Effector memory CD8-positive, alpha-beta T cell (primary cell): ENCODE measurements at regions not wholly inside any gene's neighbourhood (a gene's known extent, or its start where the extent isn't known, plus 50 kb on each side); places are given as distances from the start of the nearest gene placed in this dataset.

ENCODE experiments used
- ATAC-seq: fragments of 150-1000 bp; cut with Tn5 transposase; replicated peaks from 2 replicates; pipeline ENCODE4 v1.10.0; 2021; ENCODE audit warnings: mild to moderate bottlenecking, moderate library complexity
- DNase-seq, 3 experiments: peaks; one replicate each; pipeline ENCODE4 v3.0.0; 2021
- H3K27ac Mint-ChIP-seq, 2 donors: one replicate each; pipeline ENCODE4 v1.8.0; 2022; ENCODE audit warnings: mild to moderate bottlenecking in 2 of 2, mixed read lengths in 2 of 2, moderate library complexity in 2 of 2
- H3K27me3 Mint-ChIP-seq, 2 donors: one replicate each; pipeline ENCODE4 v1.8.0; 2022; ENCODE audit warnings: mixed read lengths in 2 of 2
- H3K36me3 Mint-ChIP-seq: one replicate; pipeline ENCODE4 v1.8.0; 2022; ENCODE audit warnings: mild to moderate bottlenecking, moderate library complexity, mixed read lengths; ENCODE audit not compliant: insufficient read depth
- H3K4me1 Mint-ChIP-seq, 2 donors: one replicate each; pipeline ENCODE4 v1.8.0; 2022; ENCODE audit warnings: low read depth in 2 of 2, mixed read lengths in 2 of 2
- H3K4me3 Mint-ChIP-seq, 2 donors: one replicate each; pipeline ENCODE4 v1.8.0; 2022; ENCODE audit warnings: mild to moderate bottlenecking in 2 of 2, mixed read lengths in 2 of 2, moderate library complexity in 2 of 2
- H3K9me3 Mint-ChIP-seq, 2 donors: one replicate each; pipeline ENCODE4 v1.8.0; 2022; ENCODE audit warnings: mixed read lengths in 2 of 2

GRCh38 chr5:26660116-26660515 is 378.3 kb downstream of the CDH9 start:
- DNase-seq (no peak), ATAC-seq (no peak)
- no peak overlapping the region for H3K4me3 Mint-ChIP-seq
- no peaks in the 10 kb centered on the region for H3K27me3 Mint-ChIP-seq
- no peaks in the 10 kb centered on the region for H3K36me3 Mint-ChIP-seq
- no peaks in the 10 kb centered on the region for H3K4me1 Mint-ChIP-seq
- peaks cover 12 to 20% of the 10 kb centered on the region in 2 donors for H3K9me3 Mint-ChIP-seq
- H3K27ac Mint-ChIP-seq = no peak overlapping the region

DNA sequence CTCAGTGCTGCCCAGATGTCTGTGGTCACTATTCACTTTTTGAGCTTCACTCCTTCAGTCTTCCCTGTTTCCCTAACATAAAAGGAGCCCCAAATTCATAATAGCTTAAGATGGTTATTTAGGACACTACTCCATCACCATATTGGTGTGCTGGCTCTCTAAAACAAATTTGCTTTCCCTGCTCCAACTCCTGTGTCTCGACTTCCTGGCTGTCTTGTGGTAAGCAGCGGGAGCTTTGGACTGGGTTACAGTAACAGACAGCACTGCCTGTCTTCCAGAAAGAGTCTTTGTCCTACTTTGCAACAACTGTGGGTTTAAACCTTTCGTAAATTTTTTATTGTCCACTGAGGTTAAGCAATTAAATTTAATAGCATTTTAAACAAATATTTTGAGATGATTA is 389.4 kb downstream of the CDH9 start:
- Mint-ChIP-seq H3K4me3 (no peak overlapping the region), H3K9me3 (peaks cover 8 to 9% of the 10 kb centered on the region in 2 donors), H3K27ac (no peak overlapping the region), H3K4me1 (no peaks in the 10 kb centered on the region), H3K36me3 (no peaks in the 10 kb centered on the region), H3K27me3 (no peaks in the 10 kb centered on the region)
- DNase-seq = no peak
- ATAC-seq = no peak

- Mint-ChIP-seq H3K4me1 (no peaks in the 10 kb centered on the region), H3K36me3 (no peaks in the 10 kb centered on the region), H3K27ac (no peak overlapping the region), H3K4me3 (no peak overlapping the region), H3K9me3 (peaks cover 8 to 13% of the 10 kb centered on the region in 2 donors), H3K27me3 (no peaks in the 10 kb centered on the region)
- no peak for DNase-seq
- ATAC-seq = no peak
These were observed 390.6 kb downstream of the CDH9 start for GRCh38 chr5:26647781-26648180.

DNA sequence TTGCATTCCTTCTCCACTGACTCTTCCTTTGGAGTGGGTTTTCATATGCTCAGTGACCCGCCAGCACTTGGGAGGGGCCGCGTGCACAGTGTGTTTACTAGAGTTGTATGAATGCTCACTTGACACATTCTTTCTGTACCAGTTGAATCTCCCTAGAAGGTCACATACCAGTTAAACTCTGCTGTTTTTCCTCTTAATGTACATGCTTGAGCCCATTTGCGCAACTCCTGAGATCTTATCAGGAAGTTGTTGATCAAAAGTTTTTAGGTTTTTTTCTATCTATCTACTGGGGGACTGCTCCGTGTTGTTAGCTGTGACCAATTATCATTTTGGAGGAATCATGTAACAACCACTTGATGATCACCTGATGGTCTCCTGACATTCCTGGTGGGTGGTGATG is 392.7 kb downstream of the CDH9 start:
- H3K27ac Mint-ChIP-seq = no peak overlapping the region

DNA sequence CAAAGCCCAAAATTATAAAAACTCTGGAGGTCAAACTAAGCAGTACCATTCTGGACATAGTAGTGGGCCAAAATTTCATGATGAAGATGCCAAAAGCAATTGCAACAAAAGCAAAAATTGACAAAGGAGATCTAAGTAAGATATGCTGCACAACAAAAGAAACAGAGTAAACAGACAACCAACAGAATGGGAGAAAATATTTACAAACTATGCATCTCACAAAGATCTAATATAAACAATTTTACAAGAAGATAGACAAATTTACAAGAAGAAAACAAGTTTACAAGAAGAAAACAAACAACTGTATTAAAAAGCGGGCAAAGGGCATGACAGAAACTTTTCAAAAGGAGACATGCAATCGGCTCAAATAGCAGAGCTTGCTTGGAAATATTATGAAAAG is 396.9 kb downstream of the CDH9 start:
- H3K4me3 Mint-ChIP-seq = no peak overlapping the region
- H3K27me3 Mint-ChIP-seq = no peaks in the 10 kb centered on the region
- peaks cover 8 to 36% of the 10 kb centered on the region in 2 donors for H3K9me3 Mint-ChIP-seq
- H3K4me1 Mint-ChIP-seq = no peaks in the 10 kb centered on the region
- H3K27ac Mint-ChIP-seq = no peak overlapping the region
- ATAC-seq (no peak), DNase-seq (no peak)
- H3K36me3 Mint-ChIP-seq = no peaks in the 10 kb centered on the region

More for the DNA sequence above, 392.7 kb downstream of the CDH9 start:
- ATAC-seq = no peak
- Mint-ChIP-seq H3K27me3 (no peaks in the 10 kb centered on the region), H3K36me3 (no peaks in the 10 kb centered on the region), H3K4me1 (no peaks in the 10 kb centered on the region), H3K4me3 (no peak overlapping the region), H3K9me3 (peaks cover 13 to 24% of the 10 kb centered on the region in 2 donors)
- no peak for DNase-seq

GRCh38 chr5:26625099-26625498 is 413.3 kb downstream of the CDH9 start:
- no peaks in the 10 kb centered on the region for H3K36me3 Mint-ChIP-seq
- H3K27me3 Mint-ChIP-seq = no peaks in the 10 kb centered on the region
- ATAC-seq = no peak
- no peak overlapping the region for H3K27ac Mint-ChIP-seq
- no peaks in the 10 kb centered on the region for H3K9me3 Mint-ChIP-seq
- no peaks in the 10 kb centered on the region for H3K4me1 Mint-ChIP-seq
- DNase-seq = no peak
- H3K4me3 Mint-ChIP-seq = no peak overlapping the region

DNA sequence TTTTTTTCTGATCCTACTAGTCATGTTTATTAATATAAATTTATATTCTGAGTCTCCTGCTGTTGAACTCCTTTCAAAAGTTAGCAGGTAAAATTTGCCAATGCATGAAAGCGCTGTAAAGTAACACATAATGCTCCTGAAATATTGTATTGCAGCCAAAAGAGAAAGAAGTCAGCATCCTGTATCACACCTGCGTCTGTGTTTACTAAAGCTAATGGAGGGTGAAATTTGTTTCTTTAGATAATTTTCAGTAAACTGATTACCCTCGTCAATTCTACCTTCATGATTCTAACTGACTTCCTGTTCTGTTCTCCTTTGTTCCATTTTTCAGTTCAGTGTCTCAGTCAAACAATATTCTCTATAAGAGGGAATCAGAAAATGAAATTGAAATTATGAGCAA is 415.4 kb downstream of the CDH9 start:
- DNase-seq (no peak), ATAC-seq (no peak)
- Mint-ChIP-seq H3K36me3 (no peaks in the 10 kb centered on the region), H3K4me1 (no peaks in the 10 kb centered on the region), H3K27me3 (no peaks in the 10 kb centered on the region), H3K9me3 (no peaks in the 10 kb centered on the region), H3K4me3 (no peak overlapping the region), H3K27ac (no peak overlapping the region)

GRCh38 chr5:26610577-26610976 is 427.8 kb downstream of the CDH9 start:
- ATAC-seq (no peak), DNase-seq (no peak)
- Mint-ChIP-seq H3K36me3 (no peaks in the 10 kb centered on the region), H3K27me3 (no peaks in the 10 kb centered on the region), H3K4me1 (no peaks in the 10 kb centered on the region), H3K27ac (no peak overlapping the region), H3K9me3 (peaks cover 7 to 20% of the 10 kb centered on the region in 2 donors), H3K4me3 (no peak overlapping the region)

GRCh38 chr5:26601563-26601962 is 436.8 kb downstream of the CDH9 start:
- Mint-ChIP-seq H3K4me3 (no peak overlapping the region), H3K4me1 (no peaks in the 10 kb centered on the region), H3K27me3 (no peaks in the 10 kb centered on the region), H3K36me3 (no peaks in the 10 kb centered on the region), H3K9me3 (peaks cover 6 to 7% of the 10 kb centered on the region in 2 donors), H3K27ac (no peak overlapping the region)
- no peak for ATAC-seq
- no peak for DNase-seq

GRCh38 chr5:26582350-26583045 is 455.9 kb downstream of the CDH9 start:
- Mint-ChIP-seq H3K27ac (no peak overlapping the region), H3K36me3 (no peaks in the 10 kb centered on the region), H3K9me3 (peaks cover 0 to 14% of the 10 kb centered on the region in 2 donors), H3K4me1 (no peaks in the 10 kb centered on the region), H3K4me3 (no peak overlapping the region), H3K27me3 (no peaks in the 10 kb centered on the region)
- ATAC-seq (no peak), DNase-seq (no peak)

DNA sequence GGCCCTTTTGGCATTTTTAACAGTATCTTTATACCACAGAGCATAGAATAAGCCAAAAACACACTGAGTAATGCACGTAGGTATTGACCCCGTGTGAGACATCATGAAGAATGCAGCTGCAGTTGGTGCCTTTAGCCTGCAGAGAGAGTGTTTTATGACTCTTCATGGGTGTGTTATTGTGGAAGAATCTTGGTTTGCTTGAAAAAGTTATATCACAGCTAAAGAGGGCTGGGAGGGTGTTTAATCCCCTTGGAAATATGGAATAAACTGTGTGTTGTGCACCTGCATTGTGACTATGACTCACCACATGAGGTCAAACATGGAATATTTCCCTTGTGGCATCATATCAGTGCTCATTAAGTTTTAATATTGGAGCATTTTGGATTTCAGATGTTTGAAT is 458.7 kb downstream of the CDH9 start:
- DNase-seq = no peak

GRCh38 chr5:26578002-26578401 is 460.4 kb downstream of the CDH9 start:
- DNase-seq = no peak
- Mint-ChIP-seq H3K9me3 (peaks cover 0 to 10% of the 10 kb centered on the region in 2 donors), H3K4me3 (no peak overlapping the region), H3K36me3 (no peaks in the 10 kb centered on the region), H3K27ac (no peak overlapping the region), H3K4me1 (no peaks in the 10 kb centered on the region), H3K27me3 (no peaks in the 10 kb centered on the region)
- no peak for ATAC-seq

More for the DNA sequence above, 458.7 kb downstream of the CDH9 start:
- Mint-ChIP-seq H3K27ac (no peak overlapping the region), H3K27me3 (no peaks in the 10 kb centered on the region), H3K36me3 (no peaks in the 10 kb centered on the region), H3K4me1 (no peaks in the 10 kb centered on the region), H3K4me3 (no peak overlapping the region), H3K9me3 (peaks cover 0 to 12% of the 10 kb centered on the region in 2 donors)
- no peak for ATAC-seq

DNA sequence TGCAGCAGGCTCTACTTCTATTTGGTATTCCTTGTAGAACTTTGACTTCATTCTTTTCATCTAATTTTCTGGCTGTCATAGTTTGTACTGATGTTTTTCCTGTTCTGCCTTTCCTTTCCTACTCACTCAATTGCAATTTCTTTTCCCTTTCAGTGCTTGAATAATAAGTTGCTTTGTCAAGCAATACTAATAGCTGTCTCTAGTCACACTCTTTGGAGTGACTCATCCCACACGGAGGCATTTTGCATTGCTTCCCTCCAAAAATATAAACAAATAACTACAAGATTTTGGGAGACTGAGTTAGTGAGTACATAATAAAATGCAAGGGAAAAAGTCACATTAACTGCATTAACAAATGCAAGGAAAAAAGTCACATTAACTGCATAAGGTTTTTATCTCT is 465.9 kb downstream of the CDH9 start:
- DNase-seq (no peak), ATAC-seq (no peak)
- no peaks in the 10 kb centered on the region for H3K36me3 Mint-ChIP-seq
- H3K4me1 Mint-ChIP-seq = no peaks in the 10 kb centered on the region
- H3K4me3 Mint-ChIP-seq = no peak overlapping the region
- H3K27me3 Mint-ChIP-seq = no peaks in the 10 kb centered on the region
- H3K9me3 Mint-ChIP-seq = peaks cover 0 to 9% of the 10 kb centered on the region in 2 donors
- no peak overlapping the region for H3K27ac Mint-ChIP-seq

GRCh38 chr5:26569929-26570258 is 468.5 kb downstream of the CDH9 start:
- DNase-seq (no peak), ATAC-seq (no peak)
- H3K4me1 Mint-ChIP-seq = no peaks in the 10 kb centered on the region
- H3K27ac Mint-ChIP-seq = no peak overlapping the region
- no peaks in the 10 kb centered on the region for H3K36me3 Mint-ChIP-seq
- H3K4me3 Mint-ChIP-seq = no peak overlapping the region
- no peaks in the 10 kb centered on the region for H3K27me3 Mint-ChIP-seq
- H3K9me3 Mint-ChIP-seq = peaks cover 0 to 13% of the 10 kb centered on the region in 2 donors
